GM10266 (cell line): ENCODE measurements at regions not wholly inside any gene's neighbourhood (a gene's known extent, or its start where the extent isn't known, plus 50 kb on each side); places are given as distances from the start of the nearest gene placed in this dataset.

Experiments
- DNase-seq: peaks from one replicate; pipeline ENCODE4 v3.0.0; 2012; ENCODE audit errors: extremely low spot score
- TF ChIP-seq, protein P1 (sequence below): IDR thresholded peaks from 2 replicates; pipeline ENCODE4 v1.5.1; 2012; ENCODE audit warnings: mild to moderate bottlenecking, low read depth; ENCODE audit not compliant: control insufficient read depth, insufficient read depth; ENCODE audit errors: missing control alignments

DNA sequence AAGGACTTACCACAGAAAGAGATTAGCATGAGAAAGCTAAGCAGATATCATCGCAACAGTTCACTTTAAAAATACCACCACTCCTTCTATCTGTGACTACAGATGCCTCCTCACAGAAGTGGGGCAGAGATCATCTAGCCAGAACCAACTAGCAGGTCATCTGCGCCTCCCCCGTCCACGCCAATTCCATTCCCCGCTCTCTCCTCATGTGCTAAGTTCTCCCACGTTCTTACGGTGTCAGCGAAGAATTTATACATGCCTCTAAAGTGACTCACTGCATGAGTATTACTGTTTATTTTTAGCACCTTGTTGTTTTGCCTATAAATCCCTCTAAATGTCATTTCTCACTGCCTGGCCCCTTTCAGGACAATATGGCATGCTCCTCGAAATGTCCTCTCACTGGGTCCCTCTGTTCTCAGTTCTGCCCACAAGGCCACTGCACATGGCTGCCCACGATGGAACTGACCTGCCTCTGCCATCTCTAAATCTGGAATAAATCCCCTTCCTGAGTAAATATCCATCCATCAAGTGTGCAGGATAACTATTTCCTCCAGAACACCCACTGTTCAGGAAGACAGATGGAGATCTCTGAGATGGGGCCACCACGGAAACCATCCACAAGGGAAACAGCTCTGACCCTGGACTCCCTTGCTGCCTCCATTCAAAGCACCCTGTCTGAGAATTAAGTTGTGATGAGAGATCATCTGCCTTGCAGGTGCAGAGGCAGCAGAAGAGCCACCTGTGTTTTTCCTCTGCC, 137.7 kb downstream of the IRS1 start:
- DNase-seq: no peak

GRCh38 chr2:226660526-226660925, 139.1 kb downstream of the IRS1 start:
- TF ChIP-seq, protein P1, sequence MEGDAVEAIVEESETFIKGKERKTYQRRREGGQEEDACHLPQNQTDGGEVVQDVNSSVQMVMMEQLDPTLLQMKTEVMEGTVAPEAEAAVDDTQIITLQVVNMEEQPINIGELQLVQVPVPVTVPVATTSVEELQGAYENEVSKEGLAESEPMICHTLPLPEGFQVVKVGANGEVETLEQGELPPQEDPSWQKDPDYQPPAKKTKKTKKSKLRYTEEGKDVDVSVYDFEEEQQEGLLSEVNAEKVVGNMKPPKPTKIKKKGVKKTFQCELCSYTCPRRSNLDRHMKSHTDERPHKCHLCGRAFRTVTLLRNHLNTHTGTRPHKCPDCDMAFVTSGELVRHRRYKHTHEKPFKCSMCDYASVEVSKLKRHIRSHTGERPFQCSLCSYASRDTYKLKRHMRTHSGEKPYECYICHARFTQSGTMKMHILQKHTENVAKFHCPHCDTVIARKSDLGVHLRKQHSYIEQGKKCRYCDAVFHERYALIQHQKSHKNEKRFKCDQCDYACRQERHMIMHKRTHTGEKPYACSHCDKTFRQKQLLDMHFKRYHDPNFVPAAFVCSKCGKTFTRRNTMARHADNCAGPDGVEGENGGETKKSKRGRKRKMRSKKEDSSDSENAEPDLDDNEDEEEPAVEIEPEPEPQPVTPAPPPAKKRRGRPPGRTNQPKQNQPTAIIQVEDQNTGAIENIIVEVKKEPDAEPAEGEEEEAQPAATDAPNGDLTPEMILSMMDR: no peak
- DNase-seq: no peak

More for the DNA sequence above, 137.7 kb downstream of the IRS1 start:
- TF ChIP-seq, protein P1: no peak

- no peak for DNase-seq
- TF ChIP-seq, protein P1: no peak
Measured at GRCh38 chr2:226660124-226660523, 139.5 kb downstream of the IRS1 start.

- DNase-seq: no peak
- TF ChIP-seq, protein P1: no peak
Measured at GRCh38 chr2:226659410-226659809, 140.2 kb downstream of the IRS1 start.

- TF ChIP-seq, protein P1: no peak
- DNase-seq: no peak
Measured at GRCh38 chr2:226658555-226658954, 141.1 kb downstream of the IRS1 start.

DNA sequence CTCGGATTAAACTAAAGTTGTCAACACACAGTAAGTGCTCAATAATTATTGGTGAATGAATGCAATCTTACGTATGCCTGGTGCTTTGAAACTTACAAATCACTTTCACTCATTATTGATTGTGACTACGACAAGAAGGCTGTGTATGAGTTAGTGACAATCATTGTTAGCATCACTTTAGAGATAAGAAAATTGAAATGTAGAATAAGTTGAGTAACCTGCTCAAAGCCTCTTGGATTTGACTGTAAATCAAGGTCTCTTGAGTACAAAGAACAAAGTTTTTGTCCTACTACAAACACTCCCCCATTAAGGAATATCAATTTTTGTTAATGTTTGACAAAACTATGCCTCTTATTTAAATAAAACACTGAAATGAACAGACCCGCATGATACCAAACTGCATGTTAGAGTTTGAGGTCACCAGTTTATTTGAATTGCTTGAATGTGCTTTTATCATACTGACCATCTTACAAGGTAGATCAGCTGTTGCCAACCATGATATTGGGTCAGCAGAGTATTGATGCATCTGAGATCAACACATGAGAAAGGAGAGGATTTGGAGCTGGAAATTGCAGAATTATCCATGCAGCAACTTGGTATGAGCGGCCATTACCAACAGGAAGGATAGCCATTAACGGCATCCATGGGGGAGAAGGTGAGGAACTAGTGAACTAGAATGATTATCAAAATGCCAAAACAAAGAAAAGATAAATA, 142.1 kb downstream of the IRS1 start:
- TF ChIP-seq, protein P1: no peak
- no peak for DNase-seq

DNA sequence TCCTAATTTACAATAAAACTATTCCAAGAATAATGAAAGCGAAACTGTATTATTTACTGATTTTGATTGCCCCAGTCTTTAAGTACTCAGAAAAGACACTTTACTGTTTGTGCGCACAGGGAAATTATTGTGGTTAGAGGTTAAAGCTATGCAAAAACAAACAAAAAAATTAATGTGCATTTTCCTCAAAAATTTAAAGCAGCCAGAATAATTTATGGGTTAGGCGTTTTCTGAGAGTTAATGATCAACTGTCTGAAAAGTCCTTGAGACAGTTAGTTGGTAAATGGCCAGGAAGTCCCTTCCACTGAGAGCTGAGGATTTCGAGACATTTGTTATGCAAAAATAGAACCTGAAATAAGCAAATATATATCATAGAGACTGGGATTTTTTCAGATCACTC, 143.3 kb downstream of the IRS1 start:
- DNase-seq: no peak
- TF ChIP-seq, protein P1: no peak
